Endodermal cell (in vitro differentiated cells): ENCODE measurements at regions not wholly inside any gene's neighbourhood (a gene's known extent, or its start where the extent isn't known, plus 50 kb on each side); places are given as distances from the start of the nearest gene placed in this dataset.

ENCODE experiments used
- DNase-seq: peaks from one replicate; pipeline ENCODE4 v3.0.0-alpha.2; 2017
- H3K27ac ChIP-seq: 2 replicates; pipeline ENCODE4 v1.5.1; 2013; ENCODE audit warnings: mild to moderate bottlenecking, low read depth, low read length, moderate library complexity
- H3K27me3 ChIP-seq: 2 replicates; pipeline ENCODE4 v1.6.1; 2013; ENCODE audit warnings: mild to moderate bottlenecking, low read length, moderate library complexity; ENCODE audit not compliant: insufficient read depth, control insufficient read depth, poor library complexity, severe bottlenecking
- H3K36me3 ChIP-seq: 2 replicates; pipeline ENCODE4 v1.7.0; 2013; ENCODE audit warnings: mild to moderate bottlenecking, low read length, moderate library complexity; ENCODE audit not compliant: control insufficient read depth, insufficient read depth
- H3K4me1 ChIP-seq: one replicate; pipeline ENCODE4 v1.7.0; 2013; ENCODE audit warnings: low read length; ENCODE audit not compliant: control insufficient read depth, insufficient read depth
- H3K4me3 ChIP-seq: 2 replicates; pipeline ENCODE4 v1.5.1; 2013; ENCODE audit warnings: mild to moderate bottlenecking, low read length, moderate library complexity
- H3K9ac ChIP-seq: 2 replicates; pipeline ENCODE4 v1.6.1; 2013; ENCODE audit warnings: mild to moderate bottlenecking, low read length, moderate library complexity; ENCODE audit not compliant: poor library complexity, severe bottlenecking; ENCODE audit errors: extremely low read depth
- H3K9me3 ChIP-seq: 2 replicates; pipeline ENCODE4 v1.6.1; 2013; ENCODE audit warnings: mild to moderate bottlenecking, low read length, moderate library complexity; ENCODE audit not compliant: control insufficient read depth
- H3K27ac Mint-ChIP-seq: 2 replicates; pipeline ENCODE4 v1.8.0; 2020; ENCODE audit warnings: mixed read lengths
- H3K27me3 Mint-ChIP-seq: 2 replicates; pipeline ENCODE4 v1.8.0; 2021; ENCODE audit warnings: mild to moderate bottlenecking, mixed read lengths; ENCODE audit not compliant: insufficient read depth
- H3K36me3 Mint-ChIP-seq: 2 replicates; pipeline ENCODE4 v1.8.0; 2020; ENCODE audit warnings: low read depth, mixed read lengths
- H3K4me1 Mint-ChIP-seq: 2 replicates; pipeline ENCODE4 v1.8.0; 2020; ENCODE audit warnings: mixed read lengths
- H3K4me3 Mint-ChIP-seq: 2 replicates; pipeline ENCODE4 v1.8.0; 2020; ENCODE audit warnings: mild to moderate bottlenecking, moderate library complexity, mixed read lengths
- H3K9me3 Mint-ChIP-seq: 2 replicates; pipeline ENCODE4 v1.8.0; 2020; ENCODE audit warnings: mild to moderate bottlenecking, mixed read lengths
- CTCF ChIP-seq: fragments of 200-600 bp; sonication (generic); conservative IDR thresholded peaks from 2 replicates; pipeline ENCODE4 v1.5.0; 2021; ENCODE audit warnings: antibody characterized with exemption, mild to moderate bottlenecking
- WGBS, 2 experiments: methylation state at CpG; one replicate each; pipeline versions ENCODE4 v1.1.5 to v1.1.7; 2013; ENCODE audit warnings: missing lambda C conversion rate in 2 of 2, mixed read lengths in 1 of 2; ENCODE audit not compliant: insufficient coverage in 1 of 2, insufficient read length in 1 of 2; 5-methylcytosine and 5-hydroxymethylcytosine counted together

GRCh38 chr7:97470726-97471125 lies 261.2 kb upstream of the TAC1 start:
- H3K9me3 Mint-ChIP-seq = no peaks in the 10 kb centered on the region
- no peak for DNase-seq
- Histone ChIP-seq H3K36me3 (no peaks in the 10 kb centered on the region), H3K4me1 (no peaks in the 10 kb centered on the region), H3K4me3 (no peak overlapping the region), H3K27me3 (peaks cover 48% of the 10 kb centered on the region), H3K9me3 (no peaks in the 10 kb centered on the region), H3K27ac (no peak overlapping the region), H3K9ac (no peak overlapping the region)
- no peaks in the 10 kb centered on the region for H3K36me3 Mint-ChIP-seq
- H3K4me3 Mint-ChIP-seq = no peak overlapping the region
- whole genome bisulfite sequencing, 2 experiments = 90 to 100% methylated on average over 3 to 5 of the region's 5 CpGs
- H3K4me1 Mint-ChIP-seq = peaks cover 2% of the 10 kb centered on the region
- H3K27ac Mint-ChIP-seq = no peak overlapping the region
- H3K27me3 Mint-ChIP-seq = peaks cover 11% of the 10 kb centered on the region
- no peak for TF ChIP-seq CTCF

- peaks cover 56% of the 10 kb centered on the region for H3K27me3 ChIP-seq
Observed at GRCh38 chr7:97471491-97471890, 260.4 kb upstream of the TAC1 start.

GRCh38 chr7:97479740-97480290 lies 252.1 kb upstream of the TAC1 start:
- 67 to 68% methylated on average over 5 to 6 of the region's 6 CpGs for WGBS, 2 experiments

More at GRCh38 chr7:97471491-97471890, 260.4 kb upstream of the TAC1 start:
- no peak overlapping the region for H3K27ac ChIP-seq
- H3K9me3 Mint-ChIP-seq = no peaks in the 10 kb centered on the region
- 63 to 91% methylated on average over 2 to 3 of the region's 3 CpGs for WGBS, 2 experiments
- H3K4me1 ChIP-seq = no peaks in the 10 kb centered on the region
- no peaks in the 10 kb centered on the region for H3K36me3 Mint-ChIP-seq
- H3K4me1 Mint-ChIP-seq = no peaks in the 10 kb centered on the region
- TF ChIP-seq CTCF = no peak
- no peak overlapping the region for H3K27ac Mint-ChIP-seq
- no peak overlapping the region for H3K4me3 ChIP-seq
- H3K9ac ChIP-seq = no peak overlapping the region
- H3K36me3 ChIP-seq = no peaks in the 10 kb centered on the region
- peaks cover 11% of the 10 kb centered on the region for H3K27me3 Mint-ChIP-seq
- no peak overlapping the region for H3K4me3 Mint-ChIP-seq
- H3K9me3 ChIP-seq = no peaks in the 10 kb centered on the region
- no peak for DNase-seq

More at GRCh38 chr7:97479740-97480290, 252.1 kb upstream of the TAC1 start:
- no peaks in the 10 kb centered on the region for H3K4me1 ChIP-seq
- Mint-ChIP-seq H3K4me1 (peaks cover 3% of the 10 kb centered on the region), H3K27ac (no peak overlapping the region), H3K36me3 (no peaks in the 10 kb centered on the region), H3K9me3 (no peaks in the 10 kb centered on the region), H3K27me3 (peaks cover 77% of the 10 kb centered on the region), H3K4me3 (no peak overlapping the region)
- no peaks in the 10 kb centered on the region for H3K9me3 ChIP-seq
- peaks cover 90% of the 10 kb centered on the region for H3K27me3 ChIP-seq
- H3K27ac ChIP-seq = no peak overlapping the region
- H3K4me3 ChIP-seq = no peak overlapping the region
- no peaks in the 10 kb centered on the region for H3K36me3 ChIP-seq
- no peak for TF ChIP-seq CTCF
- no peak for DNase-seq
- no peak overlapping the region for H3K9ac ChIP-seq
